CD1c-positive myeloid dendritic cell (primary cell): ENCODE measurements at regions not wholly inside any gene's neighbourhood (a gene's known extent, or its start where the extent isn't known, plus 50 kb on each side); places are given as distances from the start of the nearest gene placed in this dataset.
"Not testable (repeated sequence)": the region's sequence is repeated elsewhere in the genome, so short reads cannot be mapped to it uniquely, and the experiment has no call there.

ENCODE experiments used
- DNase-seq: peaks from one replicate; pipeline ENCODE4 v3.0.0-alpha.2; 2016; ENCODE audit errors: extremely low spot score

DNA sequence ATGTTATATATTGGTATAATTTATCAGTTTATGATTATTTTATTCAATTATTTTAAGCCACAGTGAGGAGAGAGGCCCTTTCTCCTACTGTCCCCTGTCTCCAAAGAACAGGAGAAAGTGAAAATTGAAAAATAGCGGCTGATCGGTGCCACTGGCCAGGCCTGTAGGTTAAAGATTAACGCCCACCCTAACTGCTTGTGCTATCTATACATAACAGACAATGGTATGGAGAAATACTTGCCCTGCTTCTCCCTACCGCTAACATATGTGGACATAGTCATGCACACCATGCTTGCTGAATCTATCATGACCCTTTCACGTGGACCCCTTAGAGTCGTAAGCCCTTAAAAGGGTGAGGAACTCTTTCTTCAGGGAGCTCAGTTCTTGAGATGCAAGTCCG lies 67.5 kb downstream of the EIF1AY start:
- DNase-seq, result no peak

DNA sequence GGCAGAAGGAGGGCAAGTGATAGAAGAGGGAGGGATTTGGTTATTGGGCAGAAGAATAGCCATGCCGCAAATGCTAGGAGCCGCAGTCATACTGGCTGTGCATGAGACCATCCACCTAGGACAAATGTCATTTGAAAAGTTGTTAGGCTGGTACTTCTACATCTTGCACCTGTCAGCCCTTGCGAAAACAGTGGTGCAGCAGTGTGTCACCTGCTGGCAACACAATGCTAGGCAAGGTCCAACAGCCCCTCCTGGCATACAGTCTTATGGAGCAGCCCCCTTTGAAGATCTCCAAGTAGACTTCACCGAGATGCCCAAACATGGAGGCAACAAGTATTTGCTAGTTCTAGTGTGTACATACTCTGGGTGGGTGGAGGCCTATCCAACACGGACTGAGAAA lies 72.7 kb downstream of the EIF1AY start:
- DNase-seq, result no peak

DNA sequence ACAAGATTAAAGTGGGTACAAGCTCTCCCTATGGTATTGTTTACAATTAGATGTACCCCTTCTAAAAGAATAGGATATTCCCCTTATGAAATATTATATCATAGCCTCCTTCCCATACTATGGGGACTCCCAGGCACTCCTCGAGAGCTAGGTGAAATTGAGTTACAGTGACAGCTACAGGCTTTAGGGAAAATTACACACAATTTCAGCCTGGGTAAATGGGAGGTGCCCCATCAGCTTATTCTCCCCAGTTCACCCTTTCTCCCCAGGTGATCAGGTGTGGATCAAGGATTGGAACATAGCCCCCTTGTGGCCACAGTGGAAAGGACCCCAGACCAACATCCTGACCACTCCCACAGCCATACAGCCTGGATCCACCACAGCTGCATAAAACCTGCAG lies 73.3 kb downstream of the EIF1AY start:
- DNase-seq, result not testable (repeated sequence)

DNA sequence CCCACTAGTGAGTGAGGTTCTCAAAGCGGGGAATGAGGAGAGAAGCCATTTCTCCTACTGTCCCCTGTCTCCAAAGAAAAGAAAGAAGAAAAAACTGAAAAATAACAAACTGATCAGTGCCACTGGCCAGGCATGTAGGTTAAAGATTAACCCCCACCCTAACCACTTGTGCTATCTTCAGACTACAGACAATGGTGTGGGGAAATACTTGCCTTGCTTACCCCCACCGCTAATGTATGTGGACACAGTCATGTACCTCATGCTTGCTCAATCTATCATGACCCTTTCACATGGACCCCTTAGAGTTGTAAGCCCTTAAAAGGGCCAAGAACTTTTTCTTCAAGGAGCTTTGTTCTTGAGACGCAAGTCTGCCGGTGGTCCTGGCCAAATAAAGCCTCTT lies 75.9 kb downstream of the EIF1AY start:
- no peak for DNase-seq

DNA sequence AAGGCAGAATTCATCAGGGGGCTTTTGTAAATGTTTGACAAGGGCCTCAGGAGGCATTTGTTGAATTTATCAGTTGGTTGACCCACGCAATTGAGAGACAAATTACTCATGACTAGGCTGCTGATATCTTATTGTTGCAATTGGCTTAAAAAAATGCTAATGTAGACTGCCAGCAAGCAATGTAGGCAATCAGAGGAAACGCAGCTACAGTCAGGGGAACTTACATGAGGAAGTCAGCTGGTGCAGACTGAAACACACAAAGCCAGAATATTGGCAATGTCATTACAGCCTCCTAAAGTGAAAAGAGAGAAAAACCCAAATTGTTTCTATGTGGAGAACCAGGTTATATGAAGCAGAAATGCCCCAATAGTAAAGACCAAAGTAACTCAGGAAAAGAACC lies 83.9 kb downstream of the EIF1AY start:
- DNase-seq, result peak; percentile 1

DNA sequence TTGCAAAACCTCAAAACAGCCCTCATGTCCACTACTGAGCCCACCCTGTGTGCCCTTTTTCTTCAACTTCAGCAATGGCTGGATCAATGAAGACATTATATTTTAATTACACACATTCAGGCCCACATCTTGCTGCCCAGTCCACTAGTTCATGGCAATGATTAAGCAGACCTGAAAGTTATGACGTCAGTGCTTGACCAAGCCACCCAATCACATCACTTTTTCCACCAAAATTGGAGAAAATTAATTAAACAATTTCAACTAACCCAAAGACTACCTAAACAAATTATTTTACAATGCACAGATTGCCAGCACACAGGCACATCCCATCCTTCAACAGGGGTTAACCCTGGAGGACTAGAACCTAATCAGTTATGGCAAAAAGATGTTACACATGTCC lies 86.6 kb downstream of the EIF1AY start:
- no peak for DNase-seq

DNA sequence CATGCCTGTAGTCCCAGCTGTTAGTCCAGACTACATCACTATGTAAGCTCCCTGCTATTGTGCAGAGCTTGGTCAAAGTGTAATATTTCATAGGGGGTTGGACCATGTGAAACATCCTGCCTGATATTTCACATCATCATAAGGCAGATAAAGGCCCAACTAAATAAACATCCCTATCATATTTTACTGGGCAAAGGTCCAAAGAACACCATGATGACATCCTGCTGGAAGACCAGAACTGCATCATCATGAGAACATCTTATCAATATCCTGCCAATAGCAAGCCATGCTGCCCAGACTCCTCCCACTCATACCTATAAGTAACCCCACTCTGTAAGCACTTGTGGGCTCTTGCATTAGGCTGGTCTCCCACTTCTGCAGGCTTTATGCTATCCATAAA lies 88.6 kb downstream of the EIF1AY start:
- DNase-seq, result no peak

DNA sequence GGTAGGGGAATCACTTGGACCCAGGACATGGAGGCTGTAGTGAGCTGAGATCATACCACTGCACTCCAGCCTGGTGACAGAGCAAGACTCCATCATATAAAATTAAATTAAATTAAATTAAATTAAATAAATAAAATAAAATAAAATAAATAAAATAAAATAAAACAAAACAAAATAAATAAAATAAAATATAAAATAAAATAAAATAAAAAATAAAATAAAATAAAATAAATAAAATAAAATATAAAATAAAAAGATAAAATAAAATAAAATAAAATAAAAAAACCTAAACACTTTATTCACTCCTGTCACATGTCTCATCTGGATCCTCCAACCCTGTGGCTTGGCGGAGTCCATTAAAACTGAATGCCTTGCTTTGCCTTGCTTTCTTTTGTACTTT lies 89.8 kb downstream of the EIF1AY start:
- DNase-seq, result not testable (repeated sequence)

DNA sequence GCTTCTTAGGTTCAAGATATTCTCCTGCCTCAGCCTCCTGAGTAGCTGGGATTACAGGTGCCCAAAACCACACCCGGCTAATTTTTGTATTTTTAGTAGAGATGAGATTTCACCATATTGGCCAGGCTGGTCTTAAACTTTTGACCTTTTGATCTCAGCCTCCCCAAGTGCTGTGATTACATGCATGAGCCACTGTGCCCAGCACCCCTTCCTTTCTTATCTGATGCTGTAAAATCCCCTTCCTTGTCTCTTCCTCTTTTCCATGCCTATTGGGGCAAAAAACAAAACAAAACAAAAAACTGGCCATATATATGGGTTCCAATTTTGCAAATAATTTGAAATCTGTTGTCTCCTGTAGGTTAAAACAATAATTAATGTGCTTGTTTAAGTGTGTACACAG lies 74.0 kb upstream of the RPS4Y2 start:
- DNase-seq, result no peak

DNA sequence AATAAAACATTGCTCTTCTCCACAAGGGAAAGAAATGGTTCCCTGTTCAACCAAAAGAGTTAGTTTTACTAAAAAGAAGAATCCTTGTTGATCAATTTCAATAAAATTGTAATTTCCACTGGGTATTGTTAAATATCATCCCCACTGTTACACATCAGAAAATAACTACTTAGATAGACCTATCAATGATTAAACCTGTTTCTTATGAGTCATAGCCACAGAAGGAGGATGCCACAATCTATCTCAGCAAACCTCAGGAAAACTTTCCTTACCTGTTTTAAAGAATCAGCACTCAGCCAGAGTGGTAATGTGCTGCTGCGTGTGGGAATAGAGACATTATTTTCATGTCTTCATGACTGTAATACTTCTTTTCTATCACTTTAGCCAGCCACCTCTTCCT lies 72.5 kb upstream of the RPS4Y2 start:
- no peak for DNase-seq

DNA sequence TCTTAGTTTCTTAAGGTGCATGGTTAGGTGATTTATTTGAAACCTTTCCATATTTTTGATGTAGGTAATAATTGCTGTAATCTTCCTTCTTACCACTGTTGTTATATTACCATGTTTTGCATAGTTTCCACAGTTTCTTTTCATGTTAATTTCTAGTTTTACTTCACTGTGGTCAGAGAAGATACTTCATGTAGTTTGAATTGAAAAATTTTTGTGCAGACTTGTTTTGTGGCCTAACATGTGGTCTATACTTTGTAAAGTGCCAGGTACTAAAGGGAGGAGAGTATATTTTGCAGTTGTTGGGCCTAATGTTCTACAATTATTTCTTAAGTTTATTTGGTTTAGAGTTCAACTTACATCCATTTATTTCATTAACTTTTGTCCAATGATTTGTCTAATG lies 69.2 kb upstream of the RPS4Y2 start:
- DNase-seq, result no peak
